ENCODE measurements at regions not wholly inside any gene's neighbourhood (a gene's known extent, or its start where the extent isn't known, plus 50 kb on each side); places are given as distances from the start of the nearest gene placed in this dataset.

GRCh38 chr4:151553874-151554273, 144.9 kb downstream of the FHIP1A start (continued):
- TF ChIP-seq MAX (IDR thresholded peaks at IDR 0.05; ENCODE audit: low read depth, low read length) (no peak), EED (IDR thresholded peaks at IDR 0.05; ENCODE audit: low read depth) (no peak), SUPT20H (IDR thresholded peaks at IDR 0.05; ENCODE audit: borderline replicate concordance, control insufficient read depth, low read depth, low read length) (no peak), NFYB (IDR thresholded peaks at IDR 0.05; ENCODE audit: insufficient read depth, low read depth, low read length) (no peak), EGR1 (IDR thresholded peaks at IDR 0.05; ENCODE audit: borderline replicate concordance in 1 of 2, low read depth in 2 of 2, low read length in 2 of 2) (no peak), BCL11A (IDR thresholded peaks at IDR 0.05; ENCODE audit: low read depth, low read length) (no peak), CHD4 (IDR thresholded peaks at IDR 0.05) (no peak)

DNA sequence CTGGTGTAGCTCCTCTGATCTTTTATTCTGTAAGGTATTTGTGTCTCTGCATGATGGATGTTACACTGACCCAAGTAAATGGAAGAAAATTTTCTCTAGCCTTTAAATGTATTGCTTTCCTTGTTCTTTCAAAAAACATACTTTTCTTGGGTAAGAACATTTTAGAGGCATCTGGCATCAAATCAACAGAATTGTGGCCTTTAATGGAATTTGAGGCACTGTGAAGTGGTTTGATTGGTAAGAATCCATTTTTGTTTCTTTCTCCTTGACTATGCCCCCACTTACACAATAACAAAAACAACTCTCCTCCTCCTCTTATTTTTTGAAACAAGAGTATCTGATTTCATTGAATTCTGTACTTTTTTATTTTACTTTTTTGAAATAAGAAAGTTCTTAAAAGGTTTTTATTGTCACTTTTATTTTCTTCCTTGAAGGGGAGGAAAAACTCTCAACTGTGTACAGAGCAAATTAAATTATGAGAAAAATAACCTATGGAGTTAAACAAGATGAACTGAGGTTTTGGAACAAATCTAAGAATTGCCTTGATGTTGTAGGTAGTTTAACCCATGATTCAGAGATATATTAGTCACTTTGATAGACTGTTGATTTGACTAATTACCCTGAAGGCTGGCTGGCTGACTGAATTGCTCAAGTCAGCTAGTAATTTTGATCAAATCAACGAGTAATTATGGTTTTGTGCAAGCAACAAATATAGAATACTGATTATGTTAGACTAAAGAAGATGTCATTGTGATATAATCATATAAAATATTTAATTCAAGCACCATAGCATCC, 146.4 kb downstream of the FHIP1A start:
- CTCF ChIA-PET, result no interaction called here
- 0% methylated on average over 1 of the region's 1 CpG for WGBS (ENCODE audit: insufficient coverage, insufficient replicate concordance, low lambda C conversion rate, missing lambda C conversion rate)
- ATAC-seq (no peak), DNase-seq (ENCODE audit: low read depth, low spot score) (no peak), FAIRE-seq (no peak)
- Histone ChIP-seq H3K36me3 (ENCODE audit: control insufficient read depth in 2 of 2, insufficient read depth in 2 of 2, low read length in 1 of 2) (no peaks in the 10 kb centered on the region), H3K79me2 (ENCODE audit: control insufficient read depth, insufficient read depth, low read length) (no peaks in the 10 kb centered on the region), H2AFZ (ENCODE audit: control insufficient read depth, low read depth, low read length) (no peak overlapping the region), H3K27ac (ENCODE audit: control insufficient read depth, insufficient read depth) (no peak overlapping the region), H3K4me3 (no peak overlapping the region), H3K27me3 (replicated peaks in 1 of 2; ENCODE audit: control insufficient read depth in 2 of 2, insufficient read depth in 2 of 2, low read length in 1 of 2) (no peaks in the 10 kb centered on the region), H4K20me1 (ENCODE audit: control insufficient read depth, insufficient read depth) (no peaks in the 10 kb centered on the region), H3K4me1 (ENCODE audit: control insufficient read depth, insufficient read depth, low read length) (no peaks in the 10 kb centered on the region), H3K9me3 (replicated peaks; ENCODE audit: control insufficient read depth, insufficient read depth, low read length) (no peaks in the 10 kb centered on the region), H3K4me2 (ENCODE audit: control insufficient read depth, insufficient read depth) (no peak overlapping the region), H3K9ac (ENCODE audit: control insufficient read depth, insufficient read depth, low read length) (no peak overlapping the region)
- in situ Hi-C loops (cut with MboI), result no loop called here
- POLR2A ChIA-PET, result no interaction called here
- BruUV-seq (replicated peaks), result no TSS peak
- SMC1A ChIA-PET (ENCODE audit: uncharacterized antibody, unreplicated experiment), result no interaction called here
- intact Hi-C loops (cut with micrococcal nuclease; ENCODE audit: unreplicated experiment), result no loop called here
- RAD21 ChIA-PET (ENCODE audit: unreplicated experiment), result no interaction called here
- TF ChIP-seq NR2C1 (IDR thresholded peaks at IDR 0.05) (no peak), CHD4 (IDR thresholded peaks at IDR 0.05) (no peak), NR2F1 (conservative IDR thresholded peaks at IDR 0.05) (no peak), POLR2AphosphoS2 (IDR thresholded peaks at IDR 0.05; ENCODE audit: low read depth, low read length) (no peak), SMAD5 (IDR thresholded peaks at IDR 0.05; ENCODE audit: low read depth) (no peak)
- TF ChIP-seq, protein P1, sequence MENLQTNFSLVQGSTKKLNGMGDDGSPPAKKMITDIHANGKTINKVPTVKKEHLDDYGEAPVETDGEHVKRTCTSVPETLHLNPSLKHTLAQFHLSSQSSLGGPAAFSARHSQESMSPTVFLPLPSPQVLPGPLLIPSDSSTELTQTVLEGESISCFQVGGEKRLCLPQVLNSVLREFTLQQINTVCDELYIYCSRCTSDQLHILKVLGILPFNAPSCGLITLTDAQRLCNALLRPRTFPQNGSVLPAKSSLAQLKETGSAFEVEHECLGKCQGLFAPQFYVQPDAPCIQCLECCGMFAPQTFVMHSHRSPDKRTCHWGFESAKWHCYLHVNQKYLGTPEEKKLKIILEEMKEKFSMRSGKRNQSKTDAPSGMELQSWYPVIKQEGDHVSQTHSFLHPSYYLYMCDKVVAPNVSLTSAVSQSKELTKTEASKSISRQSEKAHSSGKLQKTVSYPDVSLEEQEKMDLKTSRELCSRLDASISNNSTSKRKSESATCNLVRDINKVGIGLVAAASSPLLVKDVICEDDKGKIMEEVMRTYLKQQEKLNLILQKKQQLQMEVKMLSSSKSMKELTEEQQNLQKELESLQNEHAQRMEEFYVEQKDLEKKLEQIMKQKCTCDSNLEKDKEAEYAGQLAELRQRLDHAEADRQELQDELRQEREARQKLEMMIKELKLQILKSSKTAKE (IDR thresholded peaks at IDR 0.05; ENCODE audit: low read depth, poor library complexity, severe bottlenecking), result no peak
- TF ChIP-seq, protein P2, sequence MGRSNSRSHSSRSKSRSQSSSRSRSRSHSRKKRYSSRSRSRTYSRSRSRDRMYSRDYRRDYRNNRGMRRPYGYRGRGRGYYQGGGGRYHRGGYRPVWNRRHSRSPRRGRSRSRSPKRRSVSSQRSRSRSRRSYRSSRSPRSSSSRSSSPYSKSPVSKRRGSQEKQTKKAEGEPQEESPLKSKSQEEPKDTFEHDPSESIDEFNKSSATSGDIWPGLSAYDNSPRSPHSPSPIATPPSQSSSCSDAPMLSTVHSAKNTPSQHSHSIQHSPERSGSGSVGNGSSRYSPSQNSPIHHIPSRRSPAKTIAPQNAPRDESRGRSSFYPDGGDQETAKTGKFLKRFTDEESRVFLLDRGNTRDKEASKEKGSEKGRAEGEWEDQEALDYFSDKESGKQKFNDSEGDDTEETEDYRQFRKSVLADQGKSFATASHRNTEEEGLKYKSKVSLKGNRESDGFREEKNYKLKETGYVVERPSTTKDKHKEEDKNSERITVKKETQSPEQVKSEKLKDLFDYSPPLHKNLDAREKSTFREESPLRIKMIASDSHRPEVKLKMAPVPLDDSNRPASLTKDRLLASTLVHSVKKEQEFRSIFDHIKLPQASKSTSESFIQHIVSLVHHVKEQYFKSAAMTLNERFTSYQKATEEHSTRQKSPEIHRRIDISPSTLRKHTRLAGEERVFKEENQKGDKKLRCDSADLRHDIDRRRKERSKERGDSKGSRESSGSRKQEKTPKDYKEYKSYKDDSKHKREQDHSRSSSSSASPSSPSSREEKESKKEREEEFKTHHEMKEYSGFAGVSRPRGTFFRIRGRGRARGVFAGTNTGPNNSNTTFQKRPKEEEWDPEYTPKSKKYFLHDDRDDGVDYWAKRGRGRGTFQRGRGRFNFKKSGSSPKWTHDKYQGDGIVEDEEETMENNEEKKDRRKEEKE (IDR thresholded peaks at IDR 0.05), result no peak
